DOHH2 (cell line): ENCODE measurements at regions not wholly inside any gene's neighbourhood (a gene's known extent, or its start where the extent isn't known, plus 50 kb on each side); places are given as distances from the start of the nearest gene placed in this dataset.

ENCODE experiments used
- H3F3A ChIP-seq: fragments of 200-600 bp; sonication (generic), shearing (Covaris generic); 2 replicates; pipeline ENCODE4 v1.6.0; 2016; ENCODE audit warnings: antibody characterized with exemption, mild to moderate bottlenecking; ENCODE audit not compliant: control insufficient read depth, insufficient read depth
- H3K27ac ChIP-seq: fragments of 200-600 bp; sonication (generic); 2 replicates; pipeline ENCODE4 v1.5.1; 2014; ENCODE audit warnings: low read depth, mild to moderate bottlenecking, low read length, moderate library complexity
- H3K27me3 ChIP-seq: fragments of 200-600 bp; sonication (generic); 2 replicates; pipeline ENCODE4 v1.6.1; 2014; ENCODE audit warnings: mild to moderate bottlenecking, low read length, mixed read lengths; ENCODE audit not compliant: control insufficient read depth
- H3K36me3 ChIP-seq: fragments of 200-600 bp; sonication (generic); 2 replicates; pipeline ENCODE4 v1.6.1; 2014; ENCODE audit warnings: mild to moderate bottlenecking, low read length, moderate library complexity, mixed read lengths; ENCODE audit not compliant: control insufficient read depth
- H3K4me1 ChIP-seq: fragments of 200-600 bp; sonication (generic); 2 replicates; pipeline ENCODE4 v1.6.1; 2014; ENCODE audit warnings: mild to moderate bottlenecking, low read length, mixed read lengths; ENCODE audit not compliant: control insufficient read depth
- H3K4me2 ChIP-seq: fragments of 200-600 bp; sonication (generic); 2 replicates; pipeline ENCODE4 v1.6.0; 2014; ENCODE audit warnings: mild to moderate bottlenecking, low read length, moderate library complexity
- H3K4me3 ChIP-seq: fragments of 200-600 bp; sonication (generic); 2 replicates; pipeline ENCODE4 v1.5.1; 2014; ENCODE audit warnings: mild to moderate bottlenecking, low read length, mixed read lengths
- H3K79me2 ChIP-seq: fragments of 200-600 bp; sonication (generic); 2 replicates; pipeline ENCODE4 v1.6.1; 2014; ENCODE audit warnings: mild to moderate bottlenecking, low read length, mixed read lengths; ENCODE audit not compliant: control insufficient read depth
- H3K9me2 ChIP-seq: fragments of 200-600 bp; sonication (generic); replicated peaks from 2 replicates; pipeline ENCODE4 v1.6.1; 2014; ENCODE audit warnings: mild to moderate bottlenecking, low read length, mixed read lengths; ENCODE audit not compliant: control insufficient read depth
- H3K9me3 ChIP-seq: fragments of 200-600 bp; sonication (generic); 2 replicates; pipeline ENCODE4 v1.6.1; 2014; ENCODE audit warnings: antibody characterized with exemption, low read length, mixed read lengths; ENCODE audit not compliant: control insufficient read depth, insufficient read depth
- H4K20me1 ChIP-seq: fragments of 200-600 bp; sonication (generic); 2 replicates; pipeline ENCODE4 v1.6.0; 2014; ENCODE audit warnings: low read depth, mild to moderate bottlenecking, antibody characterized with exemption, low read length, moderate library complexity; ENCODE audit not compliant: control insufficient read depth, insufficient read depth
- EZH2phosphoT487 ChIP-seq: fragments of 200-600 bp; sonication (generic); IDR thresholded peaks from 2 replicates; pipeline ENCODE4 v1.6.1; 2017; ENCODE audit warnings: borderline replicate concordance, mild to moderate bottlenecking, antibody characterized with exemption, low read length, moderate library complexity, mixed read lengths
- TF ChIP-seq, protein P1 (sequence below): fragments of 200-600 bp; sonication (generic); IDR thresholded peaks from one replicate; pipeline ENCODE4 v1.5.1; 2014; ENCODE audit warnings: antibody characterized with exemption, mild to moderate bottlenecking, low read depth, low read length; ENCODE audit not compliant: poor library complexity, severe bottlenecking

DNA sequence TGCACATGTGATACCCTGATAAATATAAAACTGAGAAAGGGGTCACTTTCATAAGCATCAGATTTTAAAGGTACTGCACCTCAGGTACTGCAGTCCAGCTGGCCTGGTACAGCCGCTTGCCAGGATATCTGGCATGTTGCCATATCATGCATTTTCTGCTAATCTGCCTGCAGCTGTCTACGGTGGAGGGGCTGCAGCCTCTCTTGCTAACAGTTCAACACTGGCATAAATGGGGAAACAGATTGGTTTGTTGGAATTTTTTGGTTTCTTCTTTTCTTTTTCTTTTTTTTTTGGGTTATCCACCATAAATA, 71.5 kb downstream of the MIS18A start:
- TF ChIP-seq EZH2phosphoT487: no peak
- TF ChIP-seq, protein P1, sequence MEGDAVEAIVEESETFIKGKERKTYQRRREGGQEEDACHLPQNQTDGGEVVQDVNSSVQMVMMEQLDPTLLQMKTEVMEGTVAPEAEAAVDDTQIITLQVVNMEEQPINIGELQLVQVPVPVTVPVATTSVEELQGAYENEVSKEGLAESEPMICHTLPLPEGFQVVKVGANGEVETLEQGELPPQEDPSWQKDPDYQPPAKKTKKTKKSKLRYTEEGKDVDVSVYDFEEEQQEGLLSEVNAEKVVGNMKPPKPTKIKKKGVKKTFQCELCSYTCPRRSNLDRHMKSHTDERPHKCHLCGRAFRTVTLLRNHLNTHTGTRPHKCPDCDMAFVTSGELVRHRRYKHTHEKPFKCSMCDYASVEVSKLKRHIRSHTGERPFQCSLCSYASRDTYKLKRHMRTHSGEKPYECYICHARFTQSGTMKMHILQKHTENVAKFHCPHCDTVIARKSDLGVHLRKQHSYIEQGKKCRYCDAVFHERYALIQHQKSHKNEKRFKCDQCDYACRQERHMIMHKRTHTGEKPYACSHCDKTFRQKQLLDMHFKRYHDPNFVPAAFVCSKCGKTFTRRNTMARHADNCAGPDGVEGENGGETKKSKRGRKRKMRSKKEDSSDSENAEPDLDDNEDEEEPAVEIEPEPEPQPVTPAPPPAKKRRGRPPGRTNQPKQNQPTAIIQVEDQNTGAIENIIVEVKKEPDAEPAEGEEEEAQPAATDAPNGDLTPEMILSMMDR: no peak
- Histone ChIP-seq H3K9me2 (no peaks in the 10 kb centered on the region), H3K79me2 (no peaks in the 10 kb centered on the region), H3K36me3 (no peaks in the 10 kb centered on the region), H3K9me3 (no peaks in the 10 kb centered on the region), H3K4me3 (no peak overlapping the region), H3K27ac (no peak overlapping the region), H3K4me2 (no peak overlapping the region), H3K27me3 (0 out of 2 replicates have a peak, but pooled peaks cover 2% of the 10 kb centered on the region), H4K20me1 (no peaks in the 10 kb centered on the region), H3F3A (no peaks in the 10 kb centered on the region), H3K4me1 (no peaks in the 10 kb centered on the region)

DNA sequence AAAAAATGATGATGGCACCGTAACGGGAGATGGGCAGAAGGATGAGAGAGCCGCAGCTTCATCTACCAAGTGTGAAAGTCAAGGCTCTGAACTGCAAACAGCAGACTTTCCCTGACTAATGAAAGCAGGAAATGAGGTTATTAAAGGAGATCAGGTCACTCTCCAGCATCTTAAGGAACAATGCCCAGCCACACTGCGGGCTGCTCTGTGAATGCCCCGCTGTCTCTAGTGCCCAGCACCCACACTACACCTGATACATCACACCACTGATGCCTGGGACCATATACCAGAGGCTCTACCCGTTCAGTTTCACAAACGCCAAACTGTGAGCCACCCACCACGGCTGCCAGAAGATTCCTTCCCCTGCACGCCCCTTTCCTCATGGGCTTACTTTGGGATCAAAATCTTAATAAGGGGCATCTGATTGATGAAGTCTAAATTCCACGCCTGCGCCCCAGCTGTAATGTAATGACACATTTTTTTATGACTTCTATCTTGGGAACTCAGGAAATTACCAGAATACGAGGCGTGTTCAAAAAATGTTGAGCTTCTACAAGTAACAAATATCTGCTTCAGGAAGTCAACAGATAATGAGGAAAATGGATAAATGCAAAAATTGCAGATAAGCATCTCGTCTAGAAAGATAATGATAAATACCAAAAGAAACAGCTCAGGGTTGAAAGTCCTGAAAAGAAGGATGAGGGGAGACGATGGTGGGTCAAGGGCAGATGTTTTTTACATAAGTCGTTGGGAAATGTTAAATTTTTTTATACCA, 72.0 kb downstream of the MIS18A start:
- Histone ChIP-seq H4K20me1 (no peaks in the 10 kb centered on the region), H3K4me1 (no peaks in the 10 kb centered on the region), H3K27ac (no peak overlapping the region), H3K36me3 (no peaks in the 10 kb centered on the region), H3K4me3 (no peak overlapping the region), H3K27me3 (no peaks in the 10 kb centered on the region), H3K4me2 (no peak overlapping the region), H3K9me3 (no peaks in the 10 kb centered on the region), H3K79me2 (no peaks in the 10 kb centered on the region), H3F3A (no peaks in the 10 kb centered on the region), H3K9me2 (no peaks in the 10 kb centered on the region)
- TF ChIP-seq, protein P1: no peak
- no peak for TF ChIP-seq EZH2phosphoT487

DNA sequence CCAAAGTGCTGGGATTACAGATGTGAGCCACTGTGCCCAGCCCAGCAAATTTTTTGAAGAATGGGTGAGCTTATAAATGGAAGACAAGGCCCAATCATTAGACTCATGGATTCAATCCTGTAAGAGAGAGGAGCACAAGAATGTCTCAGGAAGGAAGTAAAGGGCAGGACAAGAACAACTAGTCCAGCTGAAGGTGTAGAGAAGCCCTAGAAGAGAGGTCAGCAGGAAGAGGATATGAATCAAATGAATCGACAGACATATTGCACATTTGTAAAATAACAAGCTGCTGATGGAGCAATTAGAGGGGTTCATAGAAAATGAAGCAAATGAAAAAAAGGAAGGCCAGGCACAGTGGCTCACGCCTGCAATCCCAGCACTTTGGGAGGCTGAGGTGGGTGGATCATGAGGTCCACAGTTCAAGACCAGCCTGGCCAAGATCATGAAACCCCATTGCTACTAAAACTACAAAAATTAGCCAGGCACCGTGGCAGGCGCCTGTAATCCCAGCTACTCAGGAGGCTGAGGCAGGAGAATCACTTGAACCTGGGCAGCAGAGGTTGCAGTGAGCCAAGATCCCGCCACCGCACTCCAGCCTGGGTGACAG, 74.9 kb downstream of the MIS18A start:
- Histone ChIP-seq H3K4me3 (no peak overlapping the region), H3K4me2 (no peak overlapping the region), H3K36me3 (no peaks in the 10 kb centered on the region), H3K27me3 (no peaks in the 10 kb centered on the region), H3K4me1 (no peaks in the 10 kb centered on the region), H4K20me1 (no peaks in the 10 kb centered on the region), H3K9me3 (no peaks in the 10 kb centered on the region), H3F3A (no peaks in the 10 kb centered on the region), H3K27ac (no peak overlapping the region), H3K79me2 (no peaks in the 10 kb centered on the region), H3K9me2 (no peaks in the 10 kb centered on the region)
- TF ChIP-seq, protein P1: no peak
- no peak for TF ChIP-seq EZH2phosphoT487
